ENCODE measurements at regions not wholly inside any gene's neighbourhood (a gene's known extent, or its start where the extent isn't known, plus 50 kb on each side); places are given as distances from the start of the nearest gene placed in this dataset.
"Not testable (repeated sequence)": the region's sequence is repeated elsewhere in the genome, so short reads cannot be mapped to it uniquely, and the experiment has no call there.

DNA sequence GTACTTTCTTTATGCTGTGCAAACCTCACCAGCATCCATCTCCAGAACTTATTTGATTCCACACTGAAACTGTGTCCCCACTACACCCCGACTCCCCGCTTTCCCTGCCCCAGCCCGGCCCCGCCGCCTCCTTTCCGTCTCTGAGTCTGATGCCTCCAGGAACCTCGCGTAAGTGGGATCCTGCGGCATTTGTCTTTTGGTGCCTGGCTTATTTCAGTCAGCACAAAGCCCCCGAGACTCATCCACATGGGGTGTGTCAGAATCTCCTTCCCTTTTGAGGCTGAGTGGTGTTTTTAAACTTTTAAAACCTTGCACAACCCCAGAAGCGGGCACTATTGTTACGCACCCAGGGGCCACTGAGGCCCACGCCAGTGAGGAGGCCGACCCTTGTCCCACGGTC is 214.4 kb downstream of the BANP start:
- not testable (repeated sequence) for DNase-seq

DNA sequence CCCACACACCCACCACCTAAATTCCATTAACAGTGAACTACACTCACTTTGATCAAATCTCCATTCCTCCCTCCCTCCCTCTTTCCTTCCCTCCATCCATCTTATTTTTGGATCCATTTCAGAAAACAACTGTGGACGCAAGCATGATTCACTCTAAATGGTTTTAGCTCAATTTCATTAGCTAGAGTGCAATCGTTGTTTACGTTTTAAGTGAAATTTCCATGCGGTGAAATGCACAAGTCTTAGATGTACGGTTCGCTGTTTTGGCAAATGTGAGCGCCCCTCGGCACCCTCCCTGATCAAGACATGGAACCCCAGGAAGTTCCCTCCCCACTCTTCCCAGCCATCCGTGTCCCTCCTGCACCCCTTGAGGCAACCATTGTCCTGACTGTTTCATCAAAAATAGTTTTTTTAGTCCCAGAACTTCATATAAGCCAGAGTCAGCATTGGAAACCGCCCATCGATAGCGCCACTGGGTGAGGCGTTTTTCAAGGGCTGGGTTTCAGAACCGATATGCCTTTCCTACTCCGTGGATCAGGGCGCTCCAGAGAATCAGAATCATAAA is 215.1 kb downstream of the BANP start:
- not testable (repeated sequence) for DNase-seq

DNA sequence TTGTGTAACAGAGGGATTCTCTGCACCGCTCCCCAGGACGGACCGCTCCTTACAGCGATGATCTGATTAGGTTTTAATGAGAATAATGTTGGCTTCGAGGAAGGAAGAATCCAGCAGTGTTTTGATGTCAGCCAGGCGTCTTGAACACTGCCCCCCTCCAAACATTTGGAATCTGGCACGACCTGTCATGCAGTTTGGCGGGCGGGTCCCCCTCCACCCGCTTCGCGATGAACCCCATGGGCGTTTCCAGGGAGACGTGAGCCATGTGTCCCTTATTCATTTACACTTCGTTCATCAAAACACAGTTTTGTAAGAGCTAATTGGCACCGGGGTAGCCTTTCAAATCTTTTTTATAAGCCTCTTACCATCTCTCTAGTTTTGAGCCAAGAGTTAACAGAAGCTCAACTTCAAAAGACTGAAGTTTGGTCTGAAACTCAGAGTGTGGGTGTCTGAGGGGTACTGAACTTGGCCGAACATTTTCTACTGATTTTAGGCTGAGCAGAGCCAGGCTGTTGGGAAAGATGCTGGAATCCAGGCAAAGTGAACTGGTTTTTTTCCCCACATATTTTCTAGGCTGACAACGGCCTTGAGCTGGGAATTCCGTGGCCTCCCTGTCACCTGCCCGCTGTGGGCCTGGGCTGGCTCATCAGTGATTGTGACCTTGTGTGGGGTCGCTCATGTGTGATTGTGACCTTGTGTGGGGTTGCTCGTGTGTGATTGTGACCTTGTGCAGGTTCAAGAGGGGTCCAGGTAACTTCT is 214.8 kb upstream of the ZNF469 start:
- not testable (repeated sequence) for DNase-seq

DNA sequence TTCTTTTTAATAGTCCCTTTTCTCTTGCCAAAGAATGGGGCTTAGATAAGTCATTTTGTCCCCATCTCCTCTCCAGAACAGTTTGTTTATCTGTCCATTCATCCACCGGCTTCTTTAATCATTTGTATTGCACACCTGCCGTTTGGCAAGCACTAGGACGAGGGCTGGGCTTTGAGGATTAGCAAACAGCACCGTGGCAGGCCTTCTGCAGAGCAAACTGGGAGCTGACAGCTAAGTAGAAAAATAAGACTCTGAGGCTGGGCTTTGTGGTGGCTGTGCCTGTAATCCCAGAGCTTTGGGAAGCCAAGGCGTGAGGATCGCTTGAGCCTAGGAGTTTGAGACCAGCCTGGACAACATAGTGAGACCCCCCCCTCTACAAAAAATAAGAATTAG is 214.2 kb upstream of the ZNF469 start:
- peak in 2 of 3 experiments; percentile 35 to 65 for DNase-seq

DNA sequence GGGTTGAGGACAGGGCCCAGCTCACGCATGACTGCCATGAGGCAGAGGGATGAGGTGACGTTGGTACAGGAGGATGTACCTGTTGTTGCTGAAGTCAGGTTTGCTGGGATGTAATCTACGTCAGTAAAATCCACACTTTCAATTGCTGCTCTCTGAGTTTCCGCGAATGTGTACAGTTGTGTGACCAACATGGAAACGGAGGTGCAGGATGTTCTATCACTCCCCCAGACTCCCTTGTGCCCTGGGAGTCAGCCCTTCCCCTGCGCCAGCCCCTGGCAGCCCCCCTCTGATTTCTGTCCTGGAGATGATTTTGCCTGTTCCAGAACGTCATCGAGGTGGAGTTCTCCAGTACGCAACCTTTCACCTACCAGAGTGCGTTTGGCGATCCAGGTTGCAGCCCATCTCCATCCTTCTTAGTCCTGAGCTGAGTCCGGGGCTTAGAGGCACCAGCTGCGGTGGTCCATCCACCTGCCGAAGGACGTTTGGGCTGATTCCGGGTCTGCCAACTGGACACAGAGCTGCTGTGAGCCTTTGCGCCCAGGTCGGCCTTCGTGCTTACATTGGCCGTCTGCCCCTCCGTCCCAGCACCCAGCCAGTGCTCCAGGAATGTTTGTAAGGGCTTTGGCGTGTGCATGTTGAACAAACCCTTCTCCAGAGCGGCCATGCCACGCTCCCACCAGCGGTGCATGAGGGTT is 213.5 kb upstream of the ZNF469 start:
- DNase-seq = not testable (repeated sequence)

DNA sequence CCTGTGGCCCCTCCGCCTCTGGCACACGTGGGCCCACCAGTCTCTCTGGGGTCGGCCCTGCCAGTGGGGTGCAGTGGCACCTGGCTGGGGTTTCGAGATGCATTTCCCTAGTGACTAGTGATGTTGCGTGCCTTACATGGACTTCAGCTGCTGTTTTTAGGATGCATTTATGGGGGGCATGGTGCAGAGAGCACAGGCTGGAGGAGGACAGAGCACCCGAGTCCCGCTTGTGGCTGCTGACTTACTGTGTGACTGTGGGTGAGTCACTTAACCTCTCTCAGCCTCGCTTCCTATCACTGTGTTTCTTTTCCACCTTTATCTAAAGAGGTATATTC is 213.0 kb upstream of the ZNF469 start:
- not testable (repeated sequence) for DNase-seq

DNA sequence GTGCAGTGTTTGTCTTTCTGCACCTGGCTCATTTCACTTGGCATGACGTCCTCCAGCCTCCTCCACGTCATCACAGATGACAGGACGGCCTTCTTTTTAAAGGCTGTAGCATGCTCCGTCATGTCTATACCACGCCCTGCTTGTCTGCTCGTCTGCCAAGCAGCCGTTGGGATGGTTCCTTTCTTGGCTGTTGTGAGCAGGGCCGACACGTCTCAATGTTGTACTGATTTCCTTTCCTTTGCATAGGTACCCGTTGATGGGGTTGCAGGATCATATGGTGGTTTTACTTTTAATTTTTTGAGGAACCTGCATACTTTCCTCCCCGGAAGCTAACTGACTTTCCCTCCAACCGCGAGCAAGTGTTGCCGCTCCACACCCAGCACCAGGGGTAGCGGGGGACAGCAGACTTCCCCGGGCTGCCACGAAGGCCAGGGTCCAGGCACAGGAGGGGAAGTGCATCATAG is 212.2 kb upstream of the ZNF469 start:
- DNase-seq = no peak

DNA sequence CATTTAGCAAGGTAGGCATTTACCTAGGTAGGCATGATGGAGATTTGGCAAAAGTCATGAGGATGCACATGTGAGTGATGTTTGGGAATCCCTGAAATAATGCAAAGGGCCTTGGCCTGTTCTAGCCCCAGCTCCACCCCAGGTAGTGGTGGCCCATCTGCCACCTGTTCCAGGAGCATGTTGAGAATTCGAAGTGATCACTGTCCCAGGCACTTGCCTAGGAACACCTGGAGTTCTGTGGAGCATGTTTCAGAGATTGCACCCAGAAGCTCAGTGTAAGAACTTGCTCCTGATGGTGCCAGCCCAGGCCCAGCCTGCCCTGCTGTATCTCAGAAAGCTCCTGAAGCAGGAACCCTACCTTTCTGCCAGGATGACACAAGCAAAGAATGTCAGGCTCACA is 211.6 kb upstream of the ZNF469 start:
- not testable (repeated sequence) for DNase-seq

DNA sequence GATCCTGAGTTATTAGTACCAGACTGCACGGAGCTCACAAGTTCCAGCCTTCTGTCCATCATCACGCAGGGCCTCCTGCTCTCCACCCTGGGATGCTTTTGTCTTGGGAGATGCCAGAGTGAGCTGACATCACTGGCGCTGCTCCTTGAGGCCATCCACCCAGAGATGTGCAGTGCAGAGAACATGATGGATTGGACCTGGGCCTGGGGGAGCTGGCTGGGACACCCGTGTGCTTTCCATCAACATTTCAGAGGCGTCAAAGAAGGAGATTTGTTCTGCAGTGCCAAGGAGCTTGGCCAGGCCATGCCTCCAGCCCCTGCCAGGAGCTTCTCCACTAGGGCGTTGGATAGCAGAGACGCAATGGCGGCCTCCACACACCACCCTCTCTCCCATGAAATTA is 206.6 kb upstream of the ZNF469 start:
- not testable (repeated sequence) for DNase-seq

DNA sequence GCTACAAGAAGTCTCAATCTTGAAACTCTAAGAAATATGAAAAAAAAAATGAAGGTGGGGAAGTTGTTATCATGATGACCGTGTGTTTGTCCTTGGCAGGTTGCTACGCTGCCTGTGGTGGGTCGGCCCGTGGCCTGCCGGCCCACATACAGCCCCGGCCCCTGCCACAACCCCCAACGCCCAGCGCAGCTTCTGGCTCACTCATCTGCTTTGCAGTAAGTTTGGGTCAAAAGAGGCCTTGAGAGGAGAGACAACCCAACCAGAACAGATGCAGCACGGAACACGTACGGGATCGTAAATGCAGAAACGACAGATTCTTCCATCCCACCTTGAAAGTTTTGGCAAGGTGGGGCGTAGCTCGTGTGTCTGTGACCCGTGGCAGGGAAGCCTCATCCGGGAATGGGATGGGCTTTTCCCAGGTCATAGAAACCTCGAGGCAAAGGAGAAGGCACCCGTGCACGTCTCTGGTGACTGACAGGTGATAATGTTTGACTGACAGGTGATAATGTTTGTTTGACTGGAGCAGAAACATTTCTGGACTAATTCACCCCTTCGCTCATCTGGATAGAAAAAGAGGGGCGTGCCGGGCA is 206.1 kb upstream of the ZNF469 start:
- DNase-seq = not testable (repeated sequence)

DNA sequence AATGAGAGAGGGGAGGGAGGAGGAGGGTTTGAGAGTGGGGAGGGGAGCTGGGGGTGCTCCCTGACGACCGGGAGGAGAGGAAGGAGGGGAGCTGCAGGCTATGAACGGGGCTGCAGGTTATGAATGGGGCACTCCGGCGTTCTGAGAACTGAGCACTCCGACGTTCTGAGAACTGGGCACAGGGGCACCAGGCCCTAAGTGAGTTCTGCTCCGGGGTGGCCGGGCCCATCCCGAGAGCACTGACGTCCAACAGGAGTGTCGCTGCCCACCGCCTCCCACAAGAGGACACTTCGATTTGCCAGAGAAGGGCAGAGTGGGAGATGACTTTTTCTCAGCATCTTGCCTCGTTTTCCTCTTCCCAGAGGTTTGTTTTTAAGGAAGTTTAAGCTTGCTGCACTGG is 204.5 kb upstream of the ZNF469 start:
- DNase-seq = not testable (repeated sequence)

DNA sequence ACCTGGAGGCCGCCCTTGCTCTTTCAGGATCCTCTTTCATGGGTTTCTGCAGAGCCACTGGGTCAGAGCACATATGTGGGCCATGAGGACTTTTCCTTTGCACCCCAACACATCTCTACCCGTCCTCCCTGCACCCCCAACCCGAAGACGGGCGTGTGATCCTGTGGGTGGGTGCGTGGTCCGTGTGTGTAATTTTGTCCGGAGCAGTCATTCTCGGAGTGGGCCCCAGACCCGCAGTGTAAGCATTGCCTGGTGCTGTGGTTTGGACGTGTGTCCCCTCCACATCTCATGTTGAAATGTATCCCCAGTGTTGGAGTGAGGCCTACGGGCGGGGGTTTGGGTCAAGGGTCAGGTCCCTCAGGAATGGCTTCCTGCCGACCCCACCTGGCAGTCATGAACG is 203.9 kb upstream of the ZNF469 start:
- not testable (repeated sequence) for DNase-seq

DNA sequence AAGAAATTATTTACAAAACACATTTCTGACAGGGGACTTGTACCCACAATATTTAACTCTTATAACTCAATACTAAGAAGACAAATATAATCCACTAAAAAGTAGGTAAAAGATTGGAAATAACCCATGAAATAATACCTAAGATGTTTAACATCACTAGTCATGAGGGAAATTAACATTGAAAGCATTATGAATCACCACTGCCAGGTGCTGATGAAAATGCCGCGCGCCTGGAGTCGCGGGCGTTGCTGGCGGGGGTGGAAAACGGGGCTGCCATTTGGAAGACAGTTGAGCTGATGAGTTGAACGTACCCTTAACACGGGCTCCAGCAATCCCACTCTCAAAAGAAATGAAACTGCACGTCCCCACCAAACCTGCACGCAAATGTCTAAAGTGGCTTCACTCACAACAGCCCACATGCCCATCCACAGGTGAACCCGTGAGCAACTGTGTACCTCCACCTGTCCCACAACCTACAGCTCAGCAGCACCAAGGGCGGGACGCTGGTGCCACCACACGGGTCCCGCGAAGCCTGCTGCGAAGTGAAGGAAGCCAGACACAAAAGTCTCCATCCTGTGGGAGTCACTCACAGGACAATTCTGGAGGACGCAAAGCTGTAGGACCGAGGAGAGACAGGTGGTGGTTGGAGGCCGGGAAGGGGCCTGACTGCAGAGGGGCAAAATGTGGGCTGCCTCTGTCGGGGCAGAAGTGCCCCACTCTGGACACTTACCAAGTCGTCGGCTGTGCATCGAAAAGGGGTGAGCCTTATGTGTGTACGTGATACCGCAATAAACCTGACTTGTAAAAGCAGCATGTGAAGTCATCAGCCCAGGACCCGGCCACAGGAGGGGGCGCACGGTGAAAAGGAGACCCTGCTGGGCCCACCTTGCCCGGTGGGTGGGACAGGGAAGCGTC is 199.5 kb upstream of the ZNF469 start:
- DNase-seq = not testable (repeated sequence)

DNA sequence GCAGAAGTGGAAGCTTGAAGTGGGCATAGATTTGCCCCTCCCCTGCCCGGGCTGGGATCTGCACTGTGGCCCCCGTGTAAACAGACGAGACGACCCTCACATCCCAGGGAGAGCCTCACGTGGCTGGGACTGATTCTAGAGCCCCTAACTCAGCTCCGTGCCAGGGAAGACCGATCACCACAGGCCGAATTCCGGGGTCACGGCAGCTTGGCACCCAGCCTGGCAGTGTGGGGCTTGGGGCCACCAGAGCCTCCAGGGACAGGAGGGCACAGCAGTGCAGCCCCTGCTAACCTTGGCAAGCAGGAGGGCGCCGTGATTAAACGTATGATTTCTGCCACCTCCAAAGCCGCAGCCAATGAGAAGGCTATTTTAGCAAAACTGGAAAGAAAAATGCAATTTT is 198.7 kb upstream of the ZNF469 start:
- DNase-seq = not testable (repeated sequence)

DNA sequence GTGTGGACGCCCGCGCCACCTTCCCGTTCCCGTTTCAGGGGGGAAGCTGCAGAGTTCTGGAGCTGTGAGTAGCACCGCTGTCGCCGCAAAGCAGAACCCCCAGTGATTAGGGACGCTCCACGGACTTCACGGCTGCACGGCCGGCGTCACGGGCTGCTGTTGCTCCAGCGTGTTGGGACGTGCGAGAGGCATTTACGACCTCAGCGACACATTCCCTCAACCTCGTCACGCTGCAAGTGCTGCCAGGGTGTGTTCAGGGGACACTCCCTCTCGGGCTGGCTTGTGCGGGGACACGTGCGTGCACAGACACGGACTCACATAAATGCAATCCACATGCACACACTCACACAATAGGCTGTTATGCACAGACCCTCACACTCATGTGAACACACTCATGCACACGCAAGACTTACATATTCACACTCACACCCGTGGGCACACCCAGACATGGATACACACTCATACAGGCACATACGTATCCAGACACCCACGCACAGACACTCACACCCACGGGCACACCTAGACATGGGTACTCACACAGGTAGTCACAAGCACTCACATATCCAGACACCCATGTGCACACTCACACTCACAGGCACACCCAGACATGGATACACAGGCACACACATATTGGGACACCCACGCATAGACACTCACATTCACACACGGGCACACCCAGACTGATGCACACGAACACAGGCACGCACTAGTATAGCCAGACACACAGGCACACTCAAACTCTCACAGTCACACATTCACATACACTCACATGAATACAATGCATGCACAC is 198.0 kb upstream of the ZNF469 start:
- peak in 1 of 3 experiments; percentile 6 for DNase-seq

DNA sequence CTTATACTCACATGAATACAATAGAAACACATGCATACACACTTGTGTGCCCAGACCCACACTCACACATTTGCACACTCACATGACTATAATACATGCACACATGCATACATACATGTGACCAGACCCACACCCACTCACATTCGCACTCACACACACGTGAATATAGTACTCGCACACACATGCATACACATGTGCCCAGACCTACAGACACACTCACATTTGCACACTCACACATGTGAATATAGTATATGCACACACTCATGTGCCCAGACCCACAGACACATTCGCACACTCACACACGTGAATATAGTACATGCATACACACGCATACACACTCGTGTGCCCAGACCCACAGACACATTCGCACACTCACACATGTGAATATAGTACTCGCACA is 197.4 kb upstream of the ZNF469 start:
- DNase-seq = not testable (repeated sequence)

DNA sequence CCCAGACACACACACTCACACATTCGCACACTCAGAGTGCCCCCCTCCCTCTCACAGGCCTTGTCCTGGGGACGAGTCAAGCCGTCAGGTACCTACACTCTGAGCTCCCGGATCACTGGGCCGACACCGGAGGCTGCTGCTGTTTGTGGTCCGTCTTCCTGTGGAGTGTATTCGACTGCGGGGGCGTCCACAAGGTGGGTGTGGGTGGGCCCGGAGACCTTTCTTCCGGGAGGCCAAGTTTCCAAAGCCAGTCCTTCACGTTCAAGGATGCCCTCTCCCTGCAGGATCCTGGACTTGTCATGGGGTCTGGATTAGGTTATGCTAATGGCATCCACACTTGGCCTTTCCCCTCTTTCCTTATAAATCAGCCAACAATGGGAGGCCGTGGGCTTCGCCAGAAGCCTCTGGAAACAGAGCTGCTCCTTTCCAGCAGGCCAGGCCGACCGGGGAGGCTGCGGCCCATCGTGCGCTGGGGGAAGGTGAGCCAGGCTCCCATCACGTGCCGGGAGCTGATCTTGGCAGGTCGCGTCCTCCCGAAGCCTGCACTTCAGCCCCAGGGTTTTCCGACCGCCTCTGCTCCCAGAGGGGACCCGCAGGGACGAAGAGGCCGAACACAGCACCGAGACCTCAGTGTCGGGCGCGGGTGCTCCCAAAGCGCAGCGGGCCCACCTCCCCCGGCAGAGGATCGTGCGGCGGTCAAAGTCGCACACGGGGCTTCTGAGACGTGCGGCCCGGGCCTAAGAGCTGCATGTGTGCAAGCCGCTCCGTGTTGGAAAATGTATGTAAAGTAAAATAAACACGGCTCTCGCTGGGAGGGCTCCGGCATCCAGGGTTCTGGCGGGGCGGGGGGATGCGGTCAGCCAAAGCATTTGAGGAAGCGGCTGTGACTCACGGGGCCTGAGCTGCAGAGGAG is 196.5 kb upstream of the ZNF469 start:
- not testable (repeated sequence) for DNase-seq

DNA sequence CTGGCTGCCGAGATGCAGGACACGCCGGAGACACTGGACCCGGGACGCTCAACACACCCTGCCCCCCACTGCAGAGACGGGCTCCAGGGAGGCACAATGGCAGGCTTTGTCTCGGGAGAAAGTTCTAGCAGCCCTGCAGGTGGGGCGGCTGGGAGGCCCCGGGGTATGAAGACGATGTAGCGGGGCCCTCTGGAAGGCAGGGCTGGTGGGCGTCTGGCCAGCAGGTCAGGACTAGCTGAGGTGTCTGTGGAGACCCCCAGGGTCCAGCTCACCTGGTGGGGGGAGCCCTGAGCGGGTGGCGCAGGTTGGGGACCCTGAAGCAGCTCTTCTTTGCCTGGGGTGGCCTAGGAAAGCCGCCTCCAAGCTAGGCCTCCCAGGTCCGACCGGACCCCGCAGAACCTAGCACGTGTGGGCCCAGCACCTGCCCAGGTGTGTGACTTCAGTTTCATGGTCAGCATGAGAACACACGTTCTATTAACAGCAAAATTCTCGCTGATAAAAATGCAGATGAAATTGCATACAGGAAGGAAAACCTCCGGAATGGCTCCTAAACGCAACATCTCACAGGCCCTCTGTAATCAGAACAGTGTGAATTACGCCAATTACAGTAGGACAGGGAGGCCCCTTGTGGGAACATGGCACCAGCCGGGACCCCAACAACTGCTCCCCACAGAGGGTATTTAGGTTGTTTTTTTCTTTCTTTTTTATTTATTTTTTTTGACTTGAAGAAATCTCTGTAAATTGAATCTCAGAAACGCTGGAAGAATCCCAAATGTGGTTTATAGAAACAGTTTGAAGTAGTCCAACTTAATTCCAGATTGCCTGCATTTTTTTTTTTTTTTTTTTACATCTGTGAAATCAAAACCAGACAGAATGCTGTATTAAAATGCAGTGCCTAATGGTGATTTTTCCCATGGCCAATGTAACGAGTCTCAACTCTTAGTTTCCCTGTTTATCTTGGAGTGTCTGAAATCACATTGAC is 195.6 kb upstream of the ZNF469 start:
- not testable (repeated sequence) for DNase-seq
